ENCODE measurements at regions not wholly inside any gene's neighbourhood (a gene's known extent, or its start where the extent isn't known, plus 50 kb on each side); places are given as distances from the start of the nearest gene placed in this dataset.

DNA sequence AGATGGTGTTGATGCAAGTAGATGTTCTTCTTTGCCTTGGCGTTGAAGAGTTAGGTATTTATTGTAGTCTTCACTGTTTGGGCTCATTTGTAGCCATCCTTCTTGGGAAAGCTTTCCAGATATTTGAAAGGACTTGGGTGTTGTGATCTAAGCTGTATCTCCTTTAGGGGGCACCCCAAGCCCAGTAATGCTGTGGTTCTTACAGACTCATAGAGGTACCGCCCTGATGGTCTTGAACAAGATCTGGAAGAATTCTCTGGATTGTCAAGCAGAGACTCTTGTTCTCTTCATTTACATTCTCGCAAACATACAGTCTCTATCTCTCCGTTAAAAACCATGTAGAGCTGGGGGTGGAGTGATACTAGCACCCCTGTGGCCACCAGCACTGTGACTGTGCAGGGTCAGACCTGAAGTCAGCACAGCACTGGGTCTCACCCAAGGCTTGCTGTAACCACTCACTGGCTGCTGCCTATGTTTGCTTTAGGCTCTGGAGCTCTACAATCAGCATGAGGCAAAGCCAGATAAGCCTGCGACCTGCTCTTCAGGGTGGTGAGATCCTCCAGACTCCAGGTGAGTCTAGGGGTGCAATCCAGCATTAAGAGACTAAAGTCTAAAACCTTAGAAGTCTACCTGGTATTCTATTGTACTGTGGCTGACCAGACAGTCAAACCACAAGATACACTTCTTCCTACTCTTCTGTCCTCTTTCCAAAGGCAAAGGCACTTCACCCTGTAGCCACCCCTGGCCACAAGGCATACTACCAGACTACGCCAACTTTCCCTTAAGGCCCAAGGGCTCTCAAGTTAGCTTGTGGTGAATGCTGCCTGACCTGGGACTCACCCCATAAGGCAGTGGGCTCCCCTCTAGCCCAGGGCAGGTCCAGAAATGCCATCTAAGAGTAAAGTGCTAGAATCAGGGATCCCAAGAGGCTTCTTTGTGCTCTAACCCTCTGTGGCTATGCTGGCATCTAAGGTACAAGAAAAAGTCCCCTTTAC, 209.7 kb upstream of the TMEM196 start:
- TF ChIP-seq, protein P1, sequence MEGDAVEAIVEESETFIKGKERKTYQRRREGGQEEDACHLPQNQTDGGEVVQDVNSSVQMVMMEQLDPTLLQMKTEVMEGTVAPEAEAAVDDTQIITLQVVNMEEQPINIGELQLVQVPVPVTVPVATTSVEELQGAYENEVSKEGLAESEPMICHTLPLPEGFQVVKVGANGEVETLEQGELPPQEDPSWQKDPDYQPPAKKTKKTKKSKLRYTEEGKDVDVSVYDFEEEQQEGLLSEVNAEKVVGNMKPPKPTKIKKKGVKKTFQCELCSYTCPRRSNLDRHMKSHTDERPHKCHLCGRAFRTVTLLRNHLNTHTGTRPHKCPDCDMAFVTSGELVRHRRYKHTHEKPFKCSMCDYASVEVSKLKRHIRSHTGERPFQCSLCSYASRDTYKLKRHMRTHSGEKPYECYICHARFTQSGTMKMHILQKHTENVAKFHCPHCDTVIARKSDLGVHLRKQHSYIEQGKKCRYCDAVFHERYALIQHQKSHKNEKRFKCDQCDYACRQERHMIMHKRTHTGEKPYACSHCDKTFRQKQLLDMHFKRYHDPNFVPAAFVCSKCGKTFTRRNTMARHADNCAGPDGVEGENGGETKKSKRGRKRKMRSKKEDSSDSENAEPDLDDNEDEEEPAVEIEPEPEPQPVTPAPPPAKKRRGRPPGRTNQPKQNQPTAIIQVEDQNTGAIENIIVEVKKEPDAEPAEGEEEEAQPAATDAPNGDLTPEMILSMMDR (IDR thresholded peaks at IDR 0.05) = peak; percentile 11
- WGBS, 3 donors = 49 to 56% (median 56%) methylated on average over 6 of the region's 6 CpGs
- DNase-seq (peak in 1 of 2 donors; percentile 15), ATAC-seq (no peak)
- H3K9me3 ChIP-seq = no peaks in the 10 kb centered on the region
- no peaks in the 10 kb centered on the region for H3K36me3 ChIP-seq (ENCODE audit: insufficient read depth in 1 of 2, low read depth in 1 of 2)
- H3K27ac ChIP-seq = no peak overlapping the region
- H3K4me3 ChIP-seq = no peak overlapping the region
- intact Hi-C loops (cut with DNase I) = no loop called here
- H3K4me1 ChIP-seq = no peaks in the 10 kb centered on the region
- H3K27me3 ChIP-seq (ENCODE audit: insufficient read depth in 3 of 3, low read length in 2 of 3) = no peaks in the 10 kb centered on the region

DNA sequence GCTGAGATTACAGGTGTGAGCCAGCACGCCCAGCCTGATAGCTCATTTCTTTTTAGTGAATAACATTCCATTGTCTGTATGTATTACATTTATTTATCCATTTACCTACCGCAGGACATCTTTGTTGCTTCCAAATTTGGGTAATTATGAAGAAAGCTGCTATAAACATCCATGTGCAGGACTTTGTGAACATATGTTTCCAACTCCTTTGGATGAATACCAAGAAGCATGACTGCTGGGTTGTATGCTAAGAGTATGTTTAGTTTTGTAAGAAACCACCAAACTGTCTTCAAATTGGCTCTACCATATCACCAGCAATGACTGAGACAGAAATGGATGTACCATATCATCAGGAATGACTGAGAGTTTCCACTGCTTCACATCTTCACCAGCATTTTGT, 200.2 kb upstream of the TMEM196 start:
- Histone ChIP-seq H3K9me3 (no peaks in the 10 kb centered on the region), H3K4me1 (no peaks in the 10 kb centered on the region), H3K4me3 (no peak overlapping the region), H3K27me3 (ENCODE audit: insufficient read depth in 3 of 3, low read length in 2 of 3) (no peaks in the 10 kb centered on the region), H3K36me3 (ENCODE audit: insufficient read depth in 1 of 2, low read depth in 1 of 2) (no peaks in the 10 kb centered on the region), H3K27ac (no peak overlapping the region)
- intact Hi-C loops (cut with DNase I) = no loop called here
- DNase-seq (no peak), ATAC-seq (no peak)
- TF ChIP-seq, protein P1 (IDR thresholded peaks at IDR 0.05) = no peak
- WGBS, 3 donors = 87 to 100% (median 94%) methylated on average over 2 of the region's 2 CpGs

DNA sequence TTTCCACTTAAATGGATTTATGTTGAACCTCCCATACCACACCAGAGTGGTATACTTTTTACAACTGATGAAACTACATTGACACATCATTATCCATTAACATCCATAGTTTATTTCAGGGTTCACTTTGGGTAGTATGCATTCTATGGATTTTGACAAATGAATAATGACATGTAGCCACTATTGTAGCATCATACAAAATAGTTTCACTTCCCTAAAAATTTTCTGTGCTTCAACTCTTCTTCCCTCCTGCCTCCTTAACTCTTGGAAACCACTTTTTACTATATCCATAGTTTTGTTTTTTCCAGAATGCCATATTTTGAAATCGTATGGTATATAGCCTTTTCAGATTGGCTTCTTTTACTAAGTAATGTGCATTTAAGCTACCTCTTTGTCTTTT, 199.5 kb upstream of the TMEM196 start:
- Histone ChIP-seq H3K4me3 (no peak overlapping the region), H3K9me3 (no peaks in the 10 kb centered on the region), H3K4me1 (no peaks in the 10 kb centered on the region), H3K36me3 (ENCODE audit: insufficient read depth in 1 of 2, low read depth in 1 of 2) (no peaks in the 10 kb centered on the region), H3K27ac (no peak overlapping the region), H3K27me3 (ENCODE audit: insufficient read depth in 3 of 3, low read length in 2 of 3) (no peaks in the 10 kb centered on the region)
- intact Hi-C loops (cut with DNase I) = no loop called here
- DNase-seq (no peak), ATAC-seq (no peak)
- 78 to 85% (median 80%) methylated on average over 1 of the region's 1 CpG for WGBS, 3 donors
- TF ChIP-seq, protein P1 (IDR thresholded peaks at IDR 0.05) = no peak

DNA sequence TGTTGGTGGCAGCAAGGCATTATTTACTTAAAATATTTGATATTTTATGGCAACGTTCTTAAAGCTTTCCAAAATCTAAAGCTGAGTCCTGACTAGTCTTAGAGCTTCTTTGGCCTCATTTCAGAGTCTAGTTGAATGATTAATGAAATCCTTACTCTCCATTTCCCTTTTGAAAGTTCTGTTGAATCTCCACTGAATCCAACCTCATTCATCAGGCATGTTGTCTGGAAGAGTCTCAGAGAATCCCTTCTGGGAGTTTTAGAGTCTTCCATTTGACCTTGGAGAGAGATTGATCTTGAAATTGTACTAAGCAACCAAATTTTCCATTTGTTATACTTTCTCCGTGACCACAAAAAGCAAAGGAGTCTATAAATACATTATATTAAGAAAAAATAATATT, 198.5 kb upstream of the TMEM196 start:
- WGBS, 3 donors = 61 to 70% (median 70%) methylated on average over 2 of the region's 2 CpGs
- no peak for DNase-seq
- H3K4me1 ChIP-seq = no peaks in the 10 kb centered on the region
- intact Hi-C loops (cut with DNase I) = no loop called here
- no peaks in the 10 kb centered on the region for H3K36me3 ChIP-seq (ENCODE audit: insufficient read depth in 1 of 2, low read depth in 1 of 2)
- H3K9me3 ChIP-seq = no peaks in the 10 kb centered on the region
- no peak overlapping the region for H3K4me3 ChIP-seq
- no peak for ATAC-seq
- TF ChIP-seq, protein P1 (IDR thresholded peaks at IDR 0.05) = no peak
- no peaks in the 10 kb centered on the region for H3K27me3 ChIP-seq (ENCODE audit: insufficient read depth in 3 of 3, low read length in 2 of 3)
- no peak overlapping the region for H3K27ac ChIP-seq
